ENCODE measurements at regions not wholly inside any gene's neighbourhood (a gene's known extent, or its start where the extent isn't known, plus 50 kb on each side); places are given as distances from the start of the nearest gene placed in this dataset.

- TF ChIP-seq, protein P1, sequence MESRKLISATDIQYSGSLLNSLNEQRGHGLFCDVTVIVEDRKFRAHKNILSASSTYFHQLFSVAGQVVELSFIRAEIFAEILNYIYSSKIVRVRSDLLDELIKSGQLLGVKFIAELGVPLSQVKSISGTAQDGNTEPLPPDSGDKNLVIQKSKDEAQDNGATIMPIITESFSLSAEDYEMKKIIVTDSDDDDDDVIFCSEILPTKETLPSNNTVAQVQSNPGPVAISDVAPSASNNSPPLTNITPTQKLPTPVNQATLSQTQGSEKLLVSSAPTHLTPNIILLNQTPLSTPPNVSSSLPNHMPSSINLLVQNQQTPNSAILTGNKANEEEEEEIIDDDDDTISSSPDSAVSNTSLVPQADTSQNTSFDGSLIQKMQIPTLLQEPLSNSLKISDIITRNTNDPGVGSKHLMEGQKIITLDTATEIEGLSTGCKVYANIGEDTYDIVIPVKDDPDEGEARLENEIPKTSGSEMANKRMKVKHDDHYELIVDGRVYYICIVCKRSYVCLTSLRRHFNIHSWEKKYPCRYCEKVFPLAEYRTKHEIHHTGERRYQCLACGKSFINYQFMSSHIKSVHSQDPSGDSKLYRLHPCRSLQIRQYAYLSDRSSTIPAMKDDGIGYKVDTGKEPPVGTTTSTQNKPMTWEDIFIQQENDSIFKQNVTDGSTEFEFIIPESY (IDR thresholded peaks at IDR 0.05; ENCODE audit: extremely low read depth, insufficient replicate concordance, low read length) = no peak
- TF ChIP-seq EZH2 (IDR thresholded peaks at IDR 0.05) (no peak), TCF7L2 (IDR thresholded peaks at IDR 0.05; ENCODE audit: borderline replicate concordance, extremely low read depth, insufficient read depth, insufficient read length) (no peak), POLR2A (IDR thresholded peaks at IDR 0.05; ENCODE audit: borderline replicate concordance, extremely low read depth, insufficient read depth, insufficient read length) (no peak), SIN3A (IDR thresholded peaks at IDR 0.05; ENCODE audit: low read depth) (no peak), EZH2phosphoT487 (IDR thresholded peaks at IDR 0.05; ENCODE audit: borderline replicate concordance) (no peak)
Observed at GRCh38 chr2:147698166-147698565, 146.7 kb upstream of the ACVR2A start (continued).

- Histone ChIP-seq H3K9ac (ENCODE audit: low read length) (no peak overlapping the region), H3K27ac (ENCODE audit: low read depth, low read length) (no peak overlapping the region), H3K9me2 (ENCODE audit: insufficient read depth) (no peaks in the 10 kb centered on the region), H3K36me3 (ENCODE audit: control insufficient read depth in 1 of 2, insufficient read depth in 2 of 2, low read length in 2 of 2) (no peaks in the 10 kb centered on the region), H3K27me3 (ENCODE audit: insufficient read depth, low read length) (no peaks in the 10 kb centered on the region), H3K4me3 (replicated peaks in 1 of 2; ENCODE audit: low read depth in 1 of 2, low read length in 2 of 2) (no peak overlapping the region), H2AFZ (ENCODE audit: low read depth, low read length, poor library complexity, severe bottlenecking) (no peak overlapping the region), H3K4me1 (ENCODE audit: control insufficient read depth in 1 of 2, insufficient read depth in 2 of 2, low read length in 2 of 2) (no peaks in the 10 kb centered on the region), H3K4me2 (ENCODE audit: low read length) (no peak overlapping the region), H3K79me2 (ENCODE audit: insufficient read depth, low read length) (no peaks in the 10 kb centered on the region), H3K9me3 (ENCODE audit: control insufficient read depth in 1 of 2, insufficient read depth in 1 of 2, low read depth in 1 of 2, low read length in 2 of 2) (no peaks in the 10 kb centered on the region), H4K20me1 (ENCODE audit: insufficient read depth) (no peaks in the 10 kb centered on the region)
- ChIA-PET POLR2A (no interaction called here), RAD21 (ENCODE audit: low non-redundant PET in 1 of 2, low total read pairs in 2 of 2, uncharacterized antibody in 2 of 2, unreplicated experiment in 2 of 2) (no interaction called here), CTCF (no interaction called here)
- BruUV-seq (replicated peaks) = no TSS peak
- TF ChIP-seq ZNF274 (IDR thresholded peaks at IDR 0.05; ENCODE audit: low read depth, low read length) = no peak
- no peak for TF ChIP-seq EZH2phosphoT487 (IDR thresholded peaks at IDR 0.05; ENCODE audit: borderline replicate concordance)
- TF ChIP-seq ATF3 (IDR thresholded peaks at IDR 0.05) = no peak
- no peak for TF ChIP-seq ELF1 (IDR thresholded peaks at IDR 0.05; ENCODE audit: borderline replicate concordance, low read depth)
- no peak for TF ChIP-seq CEBPB (IDR thresholded peaks at IDR 0.05; ENCODE audit: low read depth)
- TF ChIP-seq, protein P2, sequence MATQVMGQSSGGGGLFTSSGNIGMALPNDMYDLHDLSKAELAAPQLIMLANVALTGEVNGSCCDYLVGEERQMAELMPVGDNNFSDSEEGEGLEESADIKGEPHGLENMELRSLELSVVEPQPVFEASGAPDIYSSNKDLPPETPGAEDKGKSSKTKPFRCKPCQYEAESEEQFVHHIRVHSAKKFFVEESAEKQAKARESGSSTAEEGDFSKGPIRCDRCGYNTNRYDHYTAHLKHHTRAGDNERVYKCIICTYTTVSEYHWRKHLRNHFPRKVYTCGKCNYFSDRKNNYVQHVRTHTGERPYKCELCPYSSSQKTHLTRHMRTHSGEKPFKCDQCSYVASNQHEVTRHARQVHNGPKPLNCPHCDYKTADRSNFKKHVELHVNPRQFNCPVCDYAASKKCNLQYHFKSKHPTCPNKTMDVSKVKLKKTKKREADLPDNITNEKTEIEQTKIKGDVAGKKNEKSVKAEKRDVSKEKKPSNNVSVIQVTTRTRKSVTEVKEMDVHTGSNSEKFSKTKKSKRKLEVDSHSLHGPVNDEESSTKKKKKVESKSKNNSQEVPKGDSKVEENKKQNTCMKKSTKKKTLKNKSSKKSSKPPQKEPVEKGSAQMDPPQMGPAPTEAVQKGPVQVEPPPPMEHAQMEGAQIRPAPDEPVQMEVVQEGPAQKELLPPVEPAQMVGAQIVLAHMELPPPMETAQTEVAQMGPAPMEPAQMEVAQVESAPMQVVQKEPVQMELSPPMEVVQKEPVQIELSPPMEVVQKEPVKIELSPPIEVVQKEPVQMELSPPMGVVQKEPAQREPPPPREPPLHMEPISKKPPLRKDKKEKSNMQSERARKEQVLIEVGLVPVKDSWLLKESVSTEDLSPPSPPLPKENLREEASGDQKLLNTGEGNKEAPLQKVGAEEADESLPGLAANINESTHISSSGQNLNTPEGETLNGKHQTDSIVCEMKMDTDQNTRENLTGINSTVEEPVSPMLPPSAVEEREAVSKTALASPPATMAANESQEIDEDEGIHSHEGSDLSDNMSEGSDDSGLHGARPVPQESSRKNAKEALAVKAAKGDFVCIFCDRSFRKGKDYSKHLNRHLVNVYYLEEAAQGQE (IDR thresholded peaks at IDR 0.05; ENCODE audit: low read depth) = no peak
- TF ChIP-seq EZH2 (IDR thresholded peaks at IDR 0.05) = no peak
- no peak for TF ChIP-seq EGR1 (IDR thresholded peaks at IDR 0.05; ENCODE audit: low read depth)
- TF ChIP-seq SRF (IDR thresholded peaks at IDR 0.05; ENCODE audit: low read depth) = no peak
- intact Hi-C loops (cut with micrococcal nuclease) = no loop called here
- no peak for DNase-seq (ENCODE audit: low read depth, low spot score)
- ATAC-seq = no peak
Observed at GRCh38 chr2:147696426-147696825, 148.4 kb upstream of the ACVR2A start.
